H1 (cell line): ENCODE measurements at regions not wholly inside any gene's neighbourhood (a gene's known extent, or its start where the extent isn't known, plus 50 kb on each side); places are given as distances from the start of the nearest gene placed in this dataset.

Experiments used
- CTBP2 ChIP-seq: IDR thresholded peaks from 2 replicates; pipeline ENCODE4 v1.7.0; 2011; ENCODE audit warnings: borderline replicate concordance, mild to moderate bottlenecking, moderate library complexity, mixed read lengths, low read length; ENCODE audit not compliant: insufficient read depth, insufficient read length
- GTF2F1 ChIP-seq: IDR thresholded peaks from 2 replicates; pipeline ENCODE4 v1.6.1; 2012; ENCODE audit warnings: low read depth, low read length, improper control_type of control experiment, borderline replicate concordance
- KDM1A ChIP-seq: fragments of 200-600, 300-600 bp; sonication (generic); IDR thresholded peaks from 2 replicates; pipeline ENCODE4 v1.7.1; 2016; ENCODE audit warnings: mild to moderate bottlenecking, low read length, borderline replicate concordance
- NRF1 ChIP-seq: IDR thresholded peaks from 2 replicates; pipeline ENCODE4 v1.6.1; 2011; ENCODE audit warnings: mild to moderate bottlenecking, low read depth, low read length, improper control_type of control experiment

DNA sequence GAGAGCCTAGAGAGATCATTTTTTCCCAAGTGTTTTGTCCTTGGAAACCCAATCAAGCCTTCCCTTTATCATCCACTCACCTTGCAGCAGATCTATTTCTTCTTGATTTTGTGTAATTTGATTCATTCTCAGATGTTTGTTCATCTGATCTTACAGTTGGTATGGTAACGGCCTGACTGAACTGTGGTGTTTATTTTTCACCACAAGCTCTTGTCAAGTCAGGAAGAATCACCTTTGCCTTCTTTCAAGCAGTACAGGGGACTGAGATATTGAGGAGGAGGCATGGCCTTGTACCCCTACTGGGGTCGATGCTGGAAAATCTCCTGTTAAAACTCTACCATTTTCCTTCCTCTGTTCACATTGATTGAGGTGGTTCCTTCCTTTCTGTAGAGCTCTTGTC is 361.4 kb upstream of the CFAP20DC start (continued):
- no peak for TF ChIP-seq GTF2F1
- no peak for TF ChIP-seq CTBP2
- no peak for TF ChIP-seq KDM1A
- no peak for TF ChIP-seq NRF1
